Epithelial cell of esophagus (primary cell): ENCODE measurements at regions not wholly inside any gene's neighbourhood (a gene's known extent, or its start where the extent isn't known, plus 50 kb on each side); places are given as distances from the start of the nearest gene placed in this dataset.

Experiments
- DNase-seq: peaks from one replicate; pipeline ENCODE4 v3.0.0; 2010; ENCODE audit warnings: low read depth
- H3K4me3 ChIP-seq: 2 replicates; pipeline ENCODE4 v1.5.1; 2011; ENCODE audit warnings: mild to moderate bottlenecking, low read length, control low read depth
- CTCF ChIP-seq: IDR thresholded peaks from 2 replicates; pipeline ENCODE4 v1.5.1; 2011; ENCODE audit warnings: low read depth, mild to moderate bottlenecking, low read length, control low read depth, inconsistent platforms; ENCODE audit not compliant: insufficient read depth; ENCODE audit errors: missing control alignments

GRCh38 chr21:35482933-35483662, 434.0 kb upstream of the RUNX1 start:
- TF ChIP-seq CTCF = no peak
- H3K4me3 ChIP-seq = no peak overlapping the region
- DNase-seq = no peak

- no peak overlapping the region for H3K4me3 ChIP-seq
- no peak for TF ChIP-seq CTCF
- DNase-seq = no peak
Measured at GRCh38 chr21:35482096-35482495, 433.0 kb upstream of the RUNX1 start.

DNA sequence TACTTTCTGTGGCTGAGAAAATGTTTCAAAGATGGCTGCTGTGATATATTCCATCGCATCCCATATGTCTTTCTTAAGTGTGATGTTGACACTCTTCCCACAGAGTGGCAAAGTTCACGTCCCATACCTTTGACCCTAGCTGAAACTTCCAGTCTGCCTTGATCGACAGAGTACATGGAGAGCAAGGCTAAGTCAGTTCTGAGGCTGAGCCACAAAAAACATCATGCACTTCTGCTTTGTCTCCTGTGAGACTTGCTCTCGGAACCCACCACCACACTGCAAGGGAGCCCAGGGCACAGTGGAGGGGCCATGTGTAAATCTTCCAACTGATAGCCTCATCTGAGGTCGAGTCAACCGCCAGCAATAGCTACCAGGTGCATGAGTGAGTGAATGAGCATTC, 431.9 kb upstream of the RUNX1 start:
- DNase-seq = no peak
- no peak for TF ChIP-seq CTCF
- no peak overlapping the region for H3K4me3 ChIP-seq

DNA sequence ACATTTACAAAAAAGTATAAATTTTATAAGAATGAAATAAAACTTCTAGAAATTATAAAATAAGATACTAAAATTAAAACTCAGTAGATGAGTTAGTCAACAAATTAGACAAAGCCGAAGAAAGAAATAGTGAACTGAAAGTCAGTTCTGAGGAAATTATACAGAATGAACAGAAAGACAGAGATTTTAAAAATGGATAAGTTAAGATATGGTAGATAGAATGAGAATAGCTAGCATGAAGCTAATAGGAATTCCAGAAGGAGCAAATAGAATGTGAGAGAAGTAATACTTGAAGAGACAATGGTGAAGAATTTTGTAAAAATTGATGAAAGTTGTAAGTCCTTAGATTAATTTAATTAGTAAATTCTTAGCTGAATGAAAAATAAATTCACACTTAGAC, 430.4 kb upstream of the RUNX1 start:
- DNase-seq = no peak
- H3K4me3 ChIP-seq = no peak overlapping the region
- TF ChIP-seq CTCF = no peak

GRCh38 chr21:35479065-35479448, 430.0 kb upstream of the RUNX1 start:
- no peak for TF ChIP-seq CTCF
- DNase-seq = no peak
- H3K4me3 ChIP-seq = no peak overlapping the region

- no peak overlapping the region for H3K4me3 ChIP-seq
- no peak for TF ChIP-seq CTCF
- DNase-seq = no peak
Measured at GRCh38 chr21:35478161-35479064, 429.3 kb upstream of the RUNX1 start.
